DOHH2 (cell line): ENCODE measurements at regions not wholly inside any gene's neighbourhood (a gene's known extent, or its start where the extent isn't known, plus 50 kb on each side); places are given as distances from the start of the nearest gene placed in this dataset.

Source experiments
- H3F3A ChIP-seq: fragments of 200-600 bp; sonication (generic), shearing (Covaris generic); 2 replicates; pipeline ENCODE4 v1.6.0; 2016; ENCODE audit warnings: antibody characterized with exemption, mild to moderate bottlenecking; ENCODE audit not compliant: control insufficient read depth, insufficient read depth
- H3K27ac ChIP-seq: fragments of 200-600 bp; sonication (generic); 2 replicates; pipeline ENCODE4 v1.5.1; 2014; ENCODE audit warnings: low read depth, mild to moderate bottlenecking, low read length, moderate library complexity
- H3K27me3 ChIP-seq: fragments of 200-600 bp; sonication (generic); 2 replicates; pipeline ENCODE4 v1.6.1; 2014; ENCODE audit warnings: mild to moderate bottlenecking, low read length, mixed read lengths; ENCODE audit not compliant: control insufficient read depth
- H3K36me3 ChIP-seq: fragments of 200-600 bp; sonication (generic); 2 replicates; pipeline ENCODE4 v1.6.1; 2014; ENCODE audit warnings: mild to moderate bottlenecking, low read length, moderate library complexity, mixed read lengths; ENCODE audit not compliant: control insufficient read depth
- H3K4me1 ChIP-seq: fragments of 200-600 bp; sonication (generic); 2 replicates; pipeline ENCODE4 v1.6.1; 2014; ENCODE audit warnings: mild to moderate bottlenecking, low read length, mixed read lengths; ENCODE audit not compliant: control insufficient read depth
- H3K4me2 ChIP-seq: fragments of 200-600 bp; sonication (generic); 2 replicates; pipeline ENCODE4 v1.6.0; 2014; ENCODE audit warnings: mild to moderate bottlenecking, low read length, moderate library complexity
- H3K4me3 ChIP-seq: fragments of 200-600 bp; sonication (generic); 2 replicates; pipeline ENCODE4 v1.5.1; 2014; ENCODE audit warnings: mild to moderate bottlenecking, low read length, mixed read lengths
- H3K79me2 ChIP-seq: fragments of 200-600 bp; sonication (generic); 2 replicates; pipeline ENCODE4 v1.6.1; 2014; ENCODE audit warnings: mild to moderate bottlenecking, low read length, mixed read lengths; ENCODE audit not compliant: control insufficient read depth
- H3K9me2 ChIP-seq: fragments of 200-600 bp; sonication (generic); replicated peaks from 2 replicates; pipeline ENCODE4 v1.6.1; 2014; ENCODE audit warnings: mild to moderate bottlenecking, low read length, mixed read lengths; ENCODE audit not compliant: control insufficient read depth
- H3K9me3 ChIP-seq: fragments of 200-600 bp; sonication (generic); 2 replicates; pipeline ENCODE4 v1.6.1; 2014; ENCODE audit warnings: antibody characterized with exemption, low read length, mixed read lengths; ENCODE audit not compliant: control insufficient read depth, insufficient read depth
- H4K20me1 ChIP-seq: fragments of 200-600 bp; sonication (generic); 2 replicates; pipeline ENCODE4 v1.6.0; 2014; ENCODE audit warnings: low read depth, mild to moderate bottlenecking, antibody characterized with exemption, low read length, moderate library complexity; ENCODE audit not compliant: control insufficient read depth, insufficient read depth
- CTCF ChIP-seq: fragments of 200-600 bp; sonication (generic); IDR thresholded peaks from one replicate; pipeline ENCODE4 v1.5.1; 2014; ENCODE audit warnings: antibody characterized with exemption, mild to moderate bottlenecking, low read depth, low read length; ENCODE audit not compliant: poor library complexity, severe bottlenecking
- EZH2phosphoT487 ChIP-seq: fragments of 200-600 bp; sonication (generic); IDR thresholded peaks from 2 replicates; pipeline ENCODE4 v1.6.1; 2017; ENCODE audit warnings: borderline replicate concordance, mild to moderate bottlenecking, antibody characterized with exemption, low read length, moderate library complexity, mixed read lengths

- TF ChIP-seq CTCF = no peak
- Histone ChIP-seq H3F3A (no peaks in the 10 kb centered on the region), H3K4me2 (no peak overlapping the region), H3K27ac (no peak overlapping the region), H3K36me3 (no peaks in the 10 kb centered on the region), H3K9me3 (no peaks in the 10 kb centered on the region), H3K4me3 (no peak overlapping the region), H3K9me2 (no peaks in the 10 kb centered on the region), H3K79me2 (no peaks in the 10 kb centered on the region), H3K27me3 (0 out of 2 replicates have a peak, but pooled peaks cover 7% of the 10 kb centered on the region), H3K4me1 (no peaks in the 10 kb centered on the region), H4K20me1 (no peaks in the 10 kb centered on the region)
Observed at GRCh38 chr1:67571901-67572593, 113.0 kb upstream of the GADD45A start.

GRCh38 chr1:67572594-67573221 lies 112.3 kb upstream of the GADD45A start:
- 0 out of 2 replicates have a peak, but pooled peaks cover 7% of the 10 kb centered on the region for H3K27me3 ChIP-seq
- H3K4me2 ChIP-seq = no peak overlapping the region
- H3K9me3 ChIP-seq = no peaks in the 10 kb centered on the region
- no peak overlapping the region for H3K27ac ChIP-seq
- H4K20me1 ChIP-seq = no peaks in the 10 kb centered on the region
- no peaks in the 10 kb centered on the region for H3K79me2 ChIP-seq
- no peaks in the 10 kb centered on the region for H3K4me1 ChIP-seq
- no peaks in the 10 kb centered on the region for H3K9me2 ChIP-seq
- no peak overlapping the region for H3K4me3 ChIP-seq
- TF ChIP-seq CTCF = no peak
- TF ChIP-seq EZH2phosphoT487 = no peak
- H3K36me3 ChIP-seq = no peaks in the 10 kb centered on the region
- H3F3A ChIP-seq = no peaks in the 10 kb centered on the region

- no peaks in the 10 kb centered on the region for H4K20me1 ChIP-seq
- H3K27me3 ChIP-seq = 0 out of 2 replicates have a peak, but pooled peaks cover 7% of the 10 kb centered on the region
- TF ChIP-seq EZH2phosphoT487 = no peak
- TF ChIP-seq CTCF = no peak
- H3K79me2 ChIP-seq = no peaks in the 10 kb centered on the region
- H3K9me3 ChIP-seq = no peaks in the 10 kb centered on the region
- H3K36me3 ChIP-seq = no peaks in the 10 kb centered on the region
- H3K4me2 ChIP-seq = no peak overlapping the region
- no peaks in the 10 kb centered on the region for H3K4me1 ChIP-seq
- H3K4me3 ChIP-seq = no peak overlapping the region
- H3K9me2 ChIP-seq = no peaks in the 10 kb centered on the region
- no peaks in the 10 kb centered on the region for H3F3A ChIP-seq
- no peak overlapping the region for H3K27ac ChIP-seq
Observed at GRCh38 chr1:67573311-67573872, 111.6 kb upstream of the GADD45A start.
